ENCODE measurements at regions not wholly inside any gene's neighbourhood (a gene's known extent, or its start where the extent isn't known, plus 50 kb on each side); places are given as distances from the start of the nearest gene placed in this dataset.

- TF ChIP-seq CTCF (conservative IDR thresholded peaks at IDR 0.05 in 1 of 2, IDR thresholded peaks at IDR 0.05 in 1 of 2; ENCODE audit: extremely low read depth in 1 of 2, insufficient read depth in 1 of 2, low read depth in 1 of 2, low read length in 2 of 2) (no peak), EZH2 (IDR thresholded peaks at IDR 0.05; ENCODE audit: borderline replicate concordance, low read length) (no peak)
Observed at GRCh38 chr2:120472031-120472430, 126.1 kb downstream of the INHBB start.
